Pons (tissue), 1 donor: ENCODE measurements at regions not wholly inside any gene's neighbourhood (a gene's known extent, or its start where the extent isn't known, plus 50 kb on each side); places are given as distances from the start of the nearest gene placed in this dataset.
A peak's percentile ranks its signal among the peaks of the same experiment; 100 is the strongest.
"Not testable (repeated sequence)": the region's sequence is repeated elsewhere in the genome, so short reads cannot be mapped to it uniquely, and the experiment has no call there.

Source experiments
- DNase-seq: peaks from one replicate; pipeline ENCODE4 v3.0.0-alpha.2; 2016; ENCODE audit warnings: low spot score

DNA sequence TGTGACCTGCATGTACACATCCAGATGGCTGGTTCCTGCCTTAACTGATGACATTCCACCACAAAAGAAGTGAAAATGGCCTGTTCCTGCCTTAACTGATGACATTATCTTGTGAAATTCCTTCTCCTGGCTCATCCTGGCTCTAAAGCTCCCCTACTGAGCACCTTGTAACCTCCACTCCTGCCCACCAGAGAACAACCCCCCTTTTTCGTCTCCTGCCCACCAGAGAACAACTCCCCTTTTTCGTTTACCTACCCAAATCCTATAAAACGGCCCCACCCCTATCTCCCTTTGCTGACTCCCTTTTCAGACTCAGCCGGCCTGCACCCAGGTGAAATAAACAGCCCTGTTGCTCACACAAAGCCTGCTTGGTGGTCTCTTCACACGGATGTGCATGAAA, 212.2 kb downstream of the KITLG start:
- not testable (repeated sequence) for DNase-seq

DNA sequence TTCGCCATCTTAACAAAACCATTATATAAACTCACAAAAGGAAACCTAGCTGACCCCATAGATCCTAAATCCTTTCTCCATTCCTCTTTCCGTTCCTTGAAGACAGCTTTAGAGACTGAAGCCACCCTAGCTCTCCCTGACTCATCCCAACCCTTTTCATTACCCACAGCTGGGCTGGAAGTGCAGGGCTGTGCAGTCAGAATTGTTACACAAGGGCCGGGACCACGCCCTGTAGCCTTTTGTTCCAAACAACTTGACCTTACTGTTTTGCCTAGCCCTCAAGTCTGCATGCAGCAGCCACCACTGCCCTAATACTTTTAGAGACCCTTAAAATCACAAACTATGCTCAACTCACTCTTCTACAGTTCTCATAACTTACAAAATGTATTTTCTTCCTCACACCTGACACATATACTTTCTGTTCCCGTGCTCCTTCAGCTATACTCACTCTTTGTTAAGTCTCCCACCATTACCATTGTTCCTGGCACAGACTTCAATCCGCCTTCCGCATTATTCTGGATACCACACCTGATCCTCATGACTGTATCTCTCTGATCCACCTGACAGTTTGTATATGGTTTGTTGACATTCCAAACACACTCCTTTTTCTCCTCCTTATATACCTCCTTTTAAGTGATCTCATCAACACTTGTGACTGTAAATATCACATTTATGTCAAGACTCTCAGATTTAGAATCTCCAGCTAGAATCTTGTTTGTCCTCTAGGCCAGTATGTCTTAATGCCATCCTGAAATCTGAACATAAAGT, 208.7 kb downstream of the KITLG start:
- no peak for DNase-seq

DNA sequence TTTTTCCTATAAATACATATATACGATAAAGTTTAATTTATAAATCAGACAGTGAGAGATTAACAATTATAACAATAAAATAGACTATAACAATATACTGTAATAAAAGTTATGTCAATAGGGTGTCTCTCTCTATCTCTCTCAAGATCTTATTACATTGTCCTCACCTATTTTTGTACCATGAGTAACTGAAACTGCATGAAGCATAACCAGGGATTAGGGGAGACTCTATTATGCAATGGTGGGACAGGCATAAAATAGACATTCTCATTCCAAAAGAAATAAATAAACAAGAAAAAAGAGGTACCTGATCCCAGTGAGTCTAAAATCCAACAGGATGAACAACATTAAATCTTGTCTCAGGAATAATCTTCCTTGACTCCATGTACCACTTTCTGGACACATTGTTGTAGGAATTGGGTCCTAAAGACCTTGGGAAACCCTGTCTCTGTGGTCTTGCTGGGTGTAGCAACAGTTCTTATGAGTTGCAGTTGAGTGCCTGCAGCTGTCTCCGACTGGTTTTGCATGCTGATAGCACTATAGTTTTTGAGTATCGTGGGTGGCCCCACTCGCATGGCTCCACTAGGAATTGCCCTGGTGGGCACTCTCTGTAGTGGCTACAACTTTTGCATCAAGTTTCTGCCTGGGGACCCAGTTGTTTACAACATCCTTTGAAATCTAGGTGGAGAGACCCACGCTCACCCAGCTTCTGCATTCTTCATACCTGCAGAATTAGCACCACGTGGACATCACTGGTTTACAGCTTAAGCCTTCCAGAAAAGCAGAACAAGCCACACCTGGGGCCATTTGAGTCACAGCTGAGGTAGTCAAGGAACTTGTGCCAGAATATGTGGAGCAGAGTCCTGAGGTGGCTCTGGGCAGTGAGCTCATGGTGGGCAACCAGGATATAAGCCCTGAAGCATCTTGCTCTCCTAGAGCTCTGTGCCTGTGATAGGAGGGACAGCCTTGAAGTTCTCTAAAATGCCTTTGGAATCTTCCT, 204.7 kb downstream of the KITLG start:
- no peak for DNase-seq

DNA sequence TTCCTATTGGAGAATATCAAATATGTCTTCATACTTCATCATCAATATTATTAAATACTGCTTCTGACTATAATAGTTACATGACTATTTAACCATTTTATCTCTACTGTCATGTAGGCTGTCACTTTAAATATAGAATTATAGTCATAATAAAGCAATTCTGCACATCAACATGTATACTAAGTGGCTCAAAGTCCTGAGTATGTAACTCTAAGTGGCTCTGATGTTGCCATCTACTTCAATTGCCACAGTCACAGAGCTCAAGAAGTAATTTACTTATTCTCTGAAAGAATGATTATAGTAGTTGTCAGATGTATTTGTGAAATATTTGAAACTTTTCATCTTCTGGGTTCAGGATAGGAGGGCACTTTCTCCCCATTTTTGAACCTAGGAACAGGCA, 202.3 kb downstream of the KITLG start:
- no peak for DNase-seq

DNA sequence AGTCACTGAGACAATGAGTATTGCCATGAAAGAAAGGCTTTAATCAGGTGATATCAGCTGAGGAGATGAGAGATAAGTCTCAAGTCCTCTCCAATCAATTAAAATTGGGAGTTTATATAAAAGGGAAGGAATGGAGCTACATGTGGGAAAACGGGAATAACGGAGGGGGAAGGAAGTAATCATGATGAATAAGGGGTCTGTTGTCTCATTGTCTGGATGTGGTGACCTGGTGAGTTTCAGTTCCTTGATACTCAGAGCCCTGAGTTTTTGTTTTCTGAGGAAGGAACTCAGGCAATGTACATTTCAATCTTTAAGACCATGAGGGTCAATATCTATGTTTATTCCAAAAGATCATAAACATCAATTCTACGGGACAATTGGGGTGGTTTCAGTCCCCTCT, 198.8 kb downstream of the KITLG start:
- DNase-seq = peak; percentile 14

DNA sequence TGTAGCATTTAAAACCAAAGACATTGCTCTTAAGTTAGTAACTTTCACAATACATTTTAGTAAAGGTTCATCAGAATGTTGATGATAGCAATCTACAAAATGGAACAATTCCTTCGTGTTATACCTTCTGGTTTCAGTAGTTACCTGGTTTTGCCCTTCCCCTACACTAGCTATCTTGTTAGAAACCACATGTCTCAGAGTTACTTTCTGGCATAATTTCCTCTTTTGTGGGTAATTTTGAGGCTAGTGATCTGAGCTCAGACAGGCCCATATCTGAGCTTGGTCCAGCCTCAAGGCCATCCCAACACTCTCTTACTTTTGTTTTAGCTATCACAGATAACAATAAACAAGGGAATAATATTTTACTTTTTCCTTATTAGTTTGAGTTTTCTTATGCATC, 196.9 kb downstream of the KITLG start:
- no peak for DNase-seq

DNA sequence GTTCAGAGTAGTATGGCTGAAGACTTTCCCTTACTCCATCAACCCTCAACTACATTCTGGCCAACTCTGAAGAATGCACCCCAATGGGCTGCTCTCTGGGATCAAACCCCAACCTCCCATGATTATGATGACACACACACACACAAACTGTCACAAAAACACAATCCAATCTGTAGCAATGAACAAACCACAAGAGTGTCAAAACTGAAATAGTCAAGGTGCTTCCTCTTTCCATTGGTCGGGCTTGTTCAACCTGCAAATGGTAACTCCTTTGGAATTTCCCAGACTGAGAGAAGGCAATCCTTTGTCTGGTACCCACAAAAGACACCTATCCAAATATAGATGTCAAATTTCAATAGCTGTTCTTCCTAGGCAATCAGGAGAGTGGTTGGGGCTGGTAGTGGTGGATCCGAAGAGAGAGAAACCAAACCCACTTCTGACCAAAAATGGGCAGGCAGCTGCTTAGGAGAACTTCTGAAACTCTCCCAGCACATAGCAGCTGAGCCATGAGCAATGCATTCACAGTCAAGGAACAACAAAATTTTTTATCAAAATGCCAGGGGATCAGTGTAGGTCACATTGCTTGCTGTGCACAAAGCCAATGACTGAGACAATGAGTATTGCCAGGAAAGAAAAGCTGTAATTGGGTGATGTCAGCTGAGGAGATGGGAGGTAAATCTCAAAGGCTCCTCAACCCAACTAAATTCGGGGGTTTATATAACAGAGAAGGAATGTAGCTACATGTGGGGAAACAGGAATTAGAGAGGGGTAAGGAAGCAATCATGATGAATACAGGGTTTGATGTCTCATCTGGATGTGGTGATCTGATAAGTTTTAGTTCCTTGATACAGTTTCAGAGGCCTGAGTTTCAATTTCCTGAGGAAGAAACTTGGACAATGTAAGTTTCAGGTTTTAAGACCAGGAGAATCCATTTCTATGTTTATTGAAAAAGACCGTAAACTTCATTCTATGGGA, 191.4 kb downstream of the KITLG start:
- DNase-seq = no peak

DNA sequence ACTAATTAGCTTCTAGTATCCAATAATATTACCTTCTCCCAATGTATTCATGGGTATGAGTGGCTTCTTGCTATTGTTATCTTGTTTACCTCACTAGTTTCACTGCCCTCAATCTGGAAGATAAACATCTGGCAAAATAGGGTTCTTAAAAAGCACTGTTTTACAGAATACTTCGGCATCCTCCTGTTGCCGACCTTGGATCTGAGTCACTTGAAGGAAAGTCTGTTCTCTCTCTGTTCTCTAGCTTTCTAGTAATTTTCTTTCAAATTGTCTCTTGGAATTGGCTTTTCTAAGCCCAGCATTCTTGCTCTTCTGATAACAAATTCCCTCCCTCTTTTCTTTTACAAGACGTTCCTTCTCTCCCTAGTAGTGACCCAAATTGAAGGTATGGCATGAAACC, 189.5 kb downstream of the KITLG start:
- DNase-seq = no peak

DNA sequence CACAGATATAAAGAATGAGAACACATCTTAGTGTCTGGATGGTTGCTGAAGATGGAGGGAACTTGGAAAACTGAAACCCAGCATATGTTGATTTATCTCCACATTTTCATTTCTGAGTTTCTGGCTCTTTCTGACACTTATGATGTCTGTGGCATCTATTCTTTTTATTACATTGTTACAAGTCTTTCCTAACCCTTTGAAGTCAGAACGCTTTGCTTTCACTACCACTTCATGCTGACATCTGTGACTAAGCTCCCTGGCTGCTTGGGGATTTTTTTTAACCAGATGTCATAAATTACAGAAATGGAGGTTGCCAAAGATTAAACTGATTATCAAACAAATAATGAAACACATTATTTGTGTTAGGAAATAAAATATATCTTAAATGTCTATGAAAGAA, 188.7 kb downstream of the KITLG start:
- DNase-seq = no peak

DNA sequence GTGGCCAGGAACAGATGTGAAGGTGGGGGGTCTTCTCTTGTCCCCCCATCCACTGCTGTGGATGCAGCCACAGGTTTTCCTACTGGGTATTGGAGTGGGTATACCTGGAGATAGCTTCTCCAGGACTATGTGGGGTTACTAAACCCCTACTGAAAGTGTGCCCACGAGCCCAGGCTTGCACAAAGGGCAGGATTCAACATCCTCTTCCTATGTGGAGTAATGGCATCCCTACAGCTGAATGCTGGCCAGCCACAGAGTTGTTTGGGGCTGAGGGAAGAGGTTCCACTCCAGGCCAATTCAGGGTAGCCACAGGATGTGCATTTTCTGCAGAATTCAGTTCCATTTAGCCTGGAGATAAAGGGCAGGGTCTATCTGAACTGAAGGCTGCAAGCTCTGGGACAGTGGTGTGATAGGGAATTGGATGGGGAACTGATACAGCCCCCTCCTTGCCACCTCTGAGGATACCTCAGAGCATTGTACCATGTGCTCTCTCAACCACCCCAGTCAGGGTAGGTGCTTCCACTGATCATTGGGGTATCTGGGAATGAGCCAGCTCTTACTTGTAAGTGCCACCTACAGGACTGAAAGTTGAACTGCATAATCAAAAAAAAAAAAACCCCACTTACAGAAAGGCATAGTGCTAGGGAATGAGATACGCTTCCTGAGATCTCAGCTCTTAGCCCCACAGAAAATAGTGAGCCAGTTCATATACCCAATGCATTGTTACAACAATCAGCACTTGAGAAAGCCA, 187.1 kb downstream of the KITLG start:
- DNase-seq = no peak

DNA sequence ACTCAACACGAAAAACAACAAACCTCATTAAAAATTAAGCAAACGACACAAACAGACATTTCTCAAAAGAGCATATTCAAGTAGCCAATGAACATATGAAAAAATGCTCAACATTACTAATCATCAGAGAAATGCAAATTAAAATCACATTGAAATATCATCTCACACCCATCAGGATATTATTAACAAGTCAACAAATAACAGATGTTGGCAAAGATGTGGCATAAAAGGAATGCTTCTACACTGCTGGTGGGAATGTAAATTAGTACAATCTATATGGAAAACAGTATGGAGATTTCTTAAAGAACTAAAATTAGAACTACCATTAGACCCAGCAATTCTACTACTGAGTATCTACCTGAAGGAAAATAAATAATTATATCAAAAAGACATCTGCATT, 182.2 kb downstream of the KITLG start:
- no peak for DNase-seq

DNA sequence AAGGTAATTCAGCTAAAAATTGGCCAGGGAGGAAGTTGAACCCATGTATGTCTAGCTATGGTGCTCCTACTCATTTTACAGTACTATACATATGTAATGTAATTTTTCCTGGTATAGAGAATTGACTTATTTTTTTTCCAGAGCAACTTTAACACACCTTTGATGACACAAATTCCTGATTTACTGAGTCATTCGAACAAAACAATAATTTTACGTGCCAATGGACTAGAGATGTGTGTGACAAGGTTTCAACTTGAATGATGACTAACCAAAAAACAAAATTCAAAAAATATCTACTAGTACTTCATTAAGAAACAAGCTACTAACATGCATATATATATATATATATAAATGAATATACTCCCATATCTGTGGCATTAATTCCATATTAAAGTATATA, 180.5 kb downstream of the KITLG start:
- no peak for DNase-seq

DNA sequence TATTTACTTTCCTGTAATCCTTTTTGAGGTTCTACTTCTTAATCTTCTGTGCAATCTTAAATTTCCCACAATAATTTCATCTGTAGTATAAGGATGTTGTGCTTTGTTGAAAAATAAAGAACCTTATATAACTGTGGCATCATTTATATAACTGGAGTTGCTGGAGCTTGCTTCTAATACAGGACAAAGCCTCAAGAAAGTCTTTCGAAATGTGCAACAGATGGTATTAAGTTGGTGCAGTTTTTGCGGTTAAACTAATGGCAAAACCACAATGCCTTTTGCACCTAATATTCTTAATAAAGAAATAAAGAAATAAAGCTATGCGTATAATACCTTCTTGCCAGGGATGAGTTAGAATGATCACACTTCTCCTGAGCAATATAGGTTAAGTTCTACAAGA, 180.0 kb downstream of the KITLG start:
- no peak for DNase-seq

DNA sequence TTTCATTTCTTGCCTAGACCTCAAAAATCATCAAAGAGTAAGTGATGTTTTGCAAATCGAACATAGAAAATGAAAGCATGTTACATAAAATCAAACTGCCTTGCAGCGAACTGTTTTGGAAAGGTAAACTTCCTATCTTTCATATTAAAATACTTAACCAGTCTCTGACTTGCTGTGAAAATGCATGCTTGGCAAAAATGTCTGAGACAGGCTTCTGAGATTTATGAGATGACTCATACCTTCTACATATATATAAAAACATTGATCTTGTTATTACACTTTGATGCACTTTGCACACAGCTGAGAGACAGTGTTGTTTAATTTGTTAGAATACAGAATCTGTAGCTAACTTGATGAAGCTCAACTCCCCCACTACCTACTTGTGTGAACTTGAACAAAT, 179.1 kb downstream of the KITLG start:
- DNase-seq = no peak

DNA sequence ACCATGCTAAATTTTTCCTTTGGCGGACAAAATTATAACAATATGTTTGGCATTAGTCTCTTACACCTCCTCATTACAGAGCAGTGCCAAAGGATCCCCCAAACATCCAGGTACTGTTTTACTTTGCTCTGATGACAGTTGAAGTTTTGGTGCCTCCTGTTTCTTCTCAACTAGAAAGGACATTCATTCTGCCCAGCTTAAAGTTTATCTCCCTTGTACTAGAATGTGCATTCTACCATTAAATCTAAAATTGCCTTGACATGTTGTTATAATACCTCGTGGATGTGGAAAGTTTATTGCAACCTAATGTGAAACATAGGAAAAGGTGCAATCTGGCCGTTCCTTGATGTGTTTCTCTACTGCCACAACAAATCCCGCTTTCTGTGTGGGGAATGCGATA, 173.4 kb downstream of the KITLG start:
- DNase-seq = no peak

DNA sequence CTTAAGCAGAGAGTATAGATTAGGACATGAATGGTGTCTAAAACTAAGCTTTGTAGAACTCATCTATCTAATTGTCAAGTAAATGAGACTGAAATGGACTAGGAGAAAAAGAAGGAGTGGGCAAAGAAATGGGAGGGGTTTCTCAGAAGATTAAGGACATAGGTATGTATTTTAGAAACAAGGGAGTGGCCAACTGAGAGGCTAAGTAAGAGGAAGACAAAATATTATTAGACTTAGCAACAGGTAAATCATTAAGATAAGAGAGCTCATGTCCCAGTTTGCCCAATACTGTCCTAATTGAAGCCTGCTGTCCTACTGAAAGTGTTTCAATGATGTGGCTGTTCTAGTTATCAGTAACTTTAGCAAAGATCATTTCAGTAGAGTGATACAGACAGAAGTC, 171.4 kb downstream of the KITLG start:
- DNase-seq = no peak

DNA sequence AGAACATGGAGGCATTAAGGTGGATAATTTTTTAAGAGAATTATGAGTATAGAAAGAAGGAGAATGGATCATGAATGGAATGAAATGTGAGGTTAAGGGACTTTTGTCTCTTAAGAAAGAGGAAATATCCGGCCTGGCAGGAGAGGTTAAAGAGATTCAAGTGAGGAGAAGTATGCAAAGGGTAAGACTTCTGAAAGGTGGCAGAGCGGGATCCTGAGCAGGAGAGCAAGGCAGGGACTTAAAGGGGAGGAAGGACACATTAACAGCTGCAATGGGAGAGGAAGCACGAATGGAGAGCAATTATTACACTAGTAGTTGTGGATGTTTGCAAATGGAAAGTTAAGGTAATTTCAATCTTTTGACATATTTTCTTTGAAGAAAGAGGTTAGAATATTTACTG, 171.0 kb downstream of the KITLG start:
- DNase-seq = no peak

DNA sequence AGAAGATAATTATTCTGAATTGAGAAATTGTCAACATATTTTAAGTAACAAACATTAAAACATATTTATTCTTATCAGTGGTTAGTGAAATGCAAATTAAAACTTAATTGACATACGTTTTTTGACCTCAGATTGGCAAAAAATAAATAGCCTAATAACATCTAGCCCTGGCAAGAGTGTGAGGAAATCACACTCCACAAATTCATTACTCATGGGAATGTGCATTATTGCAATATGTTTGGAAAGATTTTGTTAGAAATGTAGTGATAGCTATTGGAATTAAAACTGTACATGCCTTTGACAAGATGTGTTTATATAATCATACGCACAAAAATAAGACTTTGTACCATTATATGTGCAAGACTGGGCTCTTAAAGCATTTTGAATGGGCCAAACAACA, 168.6 kb downstream of the KITLG start:
- DNase-seq = no peak

DNA sequence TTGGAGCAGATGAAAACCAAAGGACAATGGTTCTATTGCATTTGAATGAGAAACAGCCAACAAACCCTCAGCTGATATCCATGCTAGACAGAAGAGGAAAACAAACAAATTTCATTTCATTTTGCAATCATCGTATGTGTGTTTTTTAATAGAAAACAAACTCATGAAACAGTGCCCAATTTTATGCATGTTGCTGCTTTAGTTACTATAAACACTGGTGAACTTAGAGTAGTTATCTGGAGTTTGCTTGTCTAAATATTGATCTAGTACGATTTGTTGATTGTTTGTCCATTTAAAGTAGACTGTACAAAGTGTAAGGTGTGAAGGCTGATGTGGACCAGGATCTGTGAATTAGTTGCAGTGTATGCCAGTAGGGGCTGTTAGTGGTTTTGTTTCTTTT, 166.6 kb downstream of the KITLG start:
- DNase-seq = no peak

DNA sequence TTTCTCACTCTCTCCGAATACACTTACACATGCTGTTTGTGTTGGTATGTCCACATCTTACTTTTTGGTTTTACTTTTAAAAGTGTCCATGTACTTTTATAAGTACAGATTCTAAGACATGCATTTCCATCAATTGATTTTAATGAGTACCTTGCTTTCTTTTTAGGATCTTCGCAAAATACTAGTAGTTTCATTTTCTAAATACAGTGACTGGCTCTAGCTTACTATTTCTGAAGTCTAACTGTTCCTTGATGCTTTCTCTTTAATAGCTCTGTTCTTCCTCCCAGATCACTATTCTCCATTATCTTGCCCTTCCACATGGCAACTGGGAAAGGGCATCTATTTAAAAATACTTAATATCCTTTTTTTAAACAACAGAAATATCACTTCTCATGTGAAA, 164.1 kb downstream of the KITLG start:
- no peak for DNase-seq

DNA sequence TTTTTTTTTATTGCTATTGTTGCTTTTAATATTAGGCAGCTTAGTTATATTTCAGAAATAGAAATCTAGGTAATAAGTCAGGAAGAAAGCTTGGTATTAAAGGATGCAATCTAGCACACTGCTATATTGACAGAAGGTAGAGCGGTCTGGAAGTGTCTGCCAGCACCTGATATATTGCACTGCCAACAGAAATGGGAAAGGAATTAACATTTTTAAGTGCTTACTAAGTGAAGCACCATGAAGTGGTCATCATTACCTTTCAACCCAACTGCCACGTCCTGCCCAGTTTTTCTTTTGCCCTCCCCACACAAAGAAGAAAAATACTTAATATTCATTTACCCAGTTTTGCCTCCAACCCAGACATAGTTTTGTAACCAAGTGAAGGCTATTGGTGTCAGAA, 163.5 kb downstream of the KITLG start:
- no peak for DNase-seq
